Gastroesophageal sphincter (tissue), 3 donors: ENCODE measurements at regions not wholly inside any gene's neighbourhood (a gene's known extent, or its start where the extent isn't known, plus 50 kb on each side); places are given as distances from the start of the nearest gene placed in this dataset.

Source experiments
- POLR2A ChIP-seq, 2 donors: fragments of 450-650 bp; IDR thresholded peaks; one replicate each; pipeline ENCODE4 v1.6.1; 2017; ENCODE audit warnings: antibody characterized with exemption in 2 of 2, mild to moderate bottlenecking in 2 of 2, moderate library complexity in 1 of 2
- POLR2AphosphoS5 ChIP-seq: sonication (generic); formaldehyde crosslinking; IDR thresholded peaks from one replicate; pipeline ENCODE4 v1.6.1; 2017; ENCODE audit warnings: antibody characterized with exemption
- TF ChIP-seq, protein P1 (sequence below), 4 experiments: fragments of 200-600 bp in 2 of 4; fragments of 450-650 bp in 2 of 4; sonication (generic) in 1 of 4; IDR thresholded peaks; one replicate each; pipeline ENCODE4 v1.5.1; 2017 to 2019; ENCODE audit warnings: antibody characterized with exemption in 4 of 4, mild to moderate bottlenecking in 2 of 4, moderate library complexity in 2 of 4

DNA sequence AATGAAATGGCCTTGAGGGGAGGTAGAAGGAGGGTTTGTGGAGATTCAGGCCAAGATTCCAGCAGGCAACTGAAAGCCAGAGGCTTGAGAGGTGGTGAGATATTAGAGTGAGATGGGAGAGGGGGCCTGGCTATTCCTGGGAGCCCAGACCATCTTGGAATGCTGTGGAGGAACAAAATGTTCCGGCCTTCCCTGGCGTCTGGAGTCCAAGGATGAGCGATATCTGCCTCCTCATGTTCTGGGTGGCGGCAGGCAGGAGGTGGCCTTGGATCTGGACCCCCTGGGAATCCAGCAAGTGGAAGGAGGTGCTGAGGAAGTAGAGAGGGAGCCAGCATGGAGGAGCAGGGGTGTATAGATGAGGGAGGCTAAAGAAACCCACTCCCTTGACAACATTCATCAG is 335.9 kb downstream of the CYP26B1 start:
- TF ChIP-seq, protein P1, sequence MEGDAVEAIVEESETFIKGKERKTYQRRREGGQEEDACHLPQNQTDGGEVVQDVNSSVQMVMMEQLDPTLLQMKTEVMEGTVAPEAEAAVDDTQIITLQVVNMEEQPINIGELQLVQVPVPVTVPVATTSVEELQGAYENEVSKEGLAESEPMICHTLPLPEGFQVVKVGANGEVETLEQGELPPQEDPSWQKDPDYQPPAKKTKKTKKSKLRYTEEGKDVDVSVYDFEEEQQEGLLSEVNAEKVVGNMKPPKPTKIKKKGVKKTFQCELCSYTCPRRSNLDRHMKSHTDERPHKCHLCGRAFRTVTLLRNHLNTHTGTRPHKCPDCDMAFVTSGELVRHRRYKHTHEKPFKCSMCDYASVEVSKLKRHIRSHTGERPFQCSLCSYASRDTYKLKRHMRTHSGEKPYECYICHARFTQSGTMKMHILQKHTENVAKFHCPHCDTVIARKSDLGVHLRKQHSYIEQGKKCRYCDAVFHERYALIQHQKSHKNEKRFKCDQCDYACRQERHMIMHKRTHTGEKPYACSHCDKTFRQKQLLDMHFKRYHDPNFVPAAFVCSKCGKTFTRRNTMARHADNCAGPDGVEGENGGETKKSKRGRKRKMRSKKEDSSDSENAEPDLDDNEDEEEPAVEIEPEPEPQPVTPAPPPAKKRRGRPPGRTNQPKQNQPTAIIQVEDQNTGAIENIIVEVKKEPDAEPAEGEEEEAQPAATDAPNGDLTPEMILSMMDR (IDR thresholded peaks at IDR 0.05), result no peak
- no peak for TF ChIP-seq POLR2A (IDR thresholded peaks at IDR 0.05)
- TF ChIP-seq POLR2AphosphoS5, result no peak
